GM12874 (cell line): ENCODE measurements at regions not wholly inside any gene's neighbourhood (a gene's known extent, or its start where the extent isn't known, plus 50 kb on each side); places are given as distances from the start of the nearest gene placed in this dataset.

Source experiments
- TF ChIP-seq, protein P1 (sequence below): IDR thresholded peaks from 2 replicates; pipeline ENCODE4 v1.5.1; 2011; ENCODE audit warnings: low read depth, mild to moderate bottlenecking, control low read depth, low read length, moderate library complexity; ENCODE audit not compliant: insufficient read depth

DNA sequence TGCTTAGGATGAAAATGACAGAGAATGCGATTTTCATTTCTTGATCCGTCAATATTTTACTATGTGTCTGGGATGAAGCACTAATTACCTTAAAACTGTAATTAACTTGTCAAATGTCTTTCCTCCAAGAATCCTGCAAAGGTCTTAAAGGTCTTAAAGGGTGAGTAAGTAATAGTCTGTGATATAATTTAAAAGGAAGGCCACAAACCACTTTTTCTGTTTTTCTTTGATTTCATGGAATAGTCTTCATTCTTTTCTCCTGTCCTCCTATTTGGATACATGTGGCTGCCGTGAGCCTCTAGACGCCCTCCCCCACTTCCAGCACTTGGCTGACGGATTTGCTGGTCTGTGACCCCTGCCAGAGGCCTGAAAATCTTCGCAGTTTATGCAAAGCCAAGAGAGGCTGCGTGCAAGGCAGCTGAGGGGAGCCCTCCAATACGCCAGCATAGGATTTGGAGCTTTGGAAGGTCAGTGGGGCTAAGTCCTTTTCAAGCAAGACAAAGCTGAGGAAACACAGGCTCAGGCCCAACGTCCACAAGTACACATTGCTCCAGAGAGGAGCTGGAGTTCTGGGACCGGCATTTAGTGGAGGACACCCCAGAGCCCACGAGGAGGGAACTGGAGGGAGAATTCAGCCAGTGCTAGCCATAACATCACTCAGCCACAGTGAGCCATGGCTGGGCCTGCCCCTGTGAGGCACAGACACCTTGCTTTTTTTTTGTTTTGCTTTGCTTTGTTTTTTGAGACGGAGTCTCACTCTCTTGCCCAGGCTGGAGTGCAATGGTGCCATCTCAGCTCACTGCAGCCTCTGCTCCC is 382.6 kb downstream of the SMOC2 start:
- TF ChIP-seq, protein P1, sequence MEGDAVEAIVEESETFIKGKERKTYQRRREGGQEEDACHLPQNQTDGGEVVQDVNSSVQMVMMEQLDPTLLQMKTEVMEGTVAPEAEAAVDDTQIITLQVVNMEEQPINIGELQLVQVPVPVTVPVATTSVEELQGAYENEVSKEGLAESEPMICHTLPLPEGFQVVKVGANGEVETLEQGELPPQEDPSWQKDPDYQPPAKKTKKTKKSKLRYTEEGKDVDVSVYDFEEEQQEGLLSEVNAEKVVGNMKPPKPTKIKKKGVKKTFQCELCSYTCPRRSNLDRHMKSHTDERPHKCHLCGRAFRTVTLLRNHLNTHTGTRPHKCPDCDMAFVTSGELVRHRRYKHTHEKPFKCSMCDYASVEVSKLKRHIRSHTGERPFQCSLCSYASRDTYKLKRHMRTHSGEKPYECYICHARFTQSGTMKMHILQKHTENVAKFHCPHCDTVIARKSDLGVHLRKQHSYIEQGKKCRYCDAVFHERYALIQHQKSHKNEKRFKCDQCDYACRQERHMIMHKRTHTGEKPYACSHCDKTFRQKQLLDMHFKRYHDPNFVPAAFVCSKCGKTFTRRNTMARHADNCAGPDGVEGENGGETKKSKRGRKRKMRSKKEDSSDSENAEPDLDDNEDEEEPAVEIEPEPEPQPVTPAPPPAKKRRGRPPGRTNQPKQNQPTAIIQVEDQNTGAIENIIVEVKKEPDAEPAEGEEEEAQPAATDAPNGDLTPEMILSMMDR: no peak

DNA sequence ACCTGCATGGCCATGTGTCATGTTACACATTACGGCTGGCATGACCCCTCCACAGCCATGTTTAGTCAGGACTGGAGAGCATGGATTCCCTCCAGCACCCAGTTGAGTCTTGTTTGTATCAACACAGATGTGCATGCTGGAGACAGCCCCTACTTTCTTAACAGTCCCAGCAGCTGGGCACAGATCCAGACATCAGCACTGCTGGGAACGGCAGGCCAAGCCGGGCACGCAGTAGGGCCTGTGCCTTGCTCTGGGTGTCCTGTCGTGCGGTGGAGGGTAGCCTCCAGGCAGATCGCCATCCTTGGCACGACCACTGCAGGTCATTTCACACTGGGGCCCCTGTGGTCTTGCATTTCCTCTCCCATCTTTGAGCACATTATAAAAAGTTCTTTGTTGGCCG is 381.4 kb downstream of the SMOC2 start:
- TF ChIP-seq, protein P1: no peak

DNA sequence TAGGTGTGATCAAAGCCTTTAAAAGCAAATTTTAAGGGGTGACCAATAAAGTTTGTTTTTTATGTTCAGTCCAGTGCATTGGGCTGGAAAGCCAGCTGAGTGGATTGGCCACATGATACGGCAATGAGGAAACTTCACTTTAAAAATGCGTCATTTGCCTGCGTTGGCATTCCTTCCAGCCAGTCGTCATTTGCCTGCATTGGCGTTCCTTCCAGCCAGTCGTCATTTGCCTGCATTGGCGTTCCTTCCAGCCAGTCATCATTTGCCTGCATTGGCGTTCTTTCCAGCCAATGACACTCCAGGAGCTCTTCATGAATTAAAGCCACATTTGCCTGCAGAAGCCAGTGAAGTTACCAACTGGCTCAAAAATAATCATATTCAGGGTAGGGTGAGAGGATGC is 378.6 kb downstream of the SMOC2 start:
- TF ChIP-seq, protein P1: no peak

DNA sequence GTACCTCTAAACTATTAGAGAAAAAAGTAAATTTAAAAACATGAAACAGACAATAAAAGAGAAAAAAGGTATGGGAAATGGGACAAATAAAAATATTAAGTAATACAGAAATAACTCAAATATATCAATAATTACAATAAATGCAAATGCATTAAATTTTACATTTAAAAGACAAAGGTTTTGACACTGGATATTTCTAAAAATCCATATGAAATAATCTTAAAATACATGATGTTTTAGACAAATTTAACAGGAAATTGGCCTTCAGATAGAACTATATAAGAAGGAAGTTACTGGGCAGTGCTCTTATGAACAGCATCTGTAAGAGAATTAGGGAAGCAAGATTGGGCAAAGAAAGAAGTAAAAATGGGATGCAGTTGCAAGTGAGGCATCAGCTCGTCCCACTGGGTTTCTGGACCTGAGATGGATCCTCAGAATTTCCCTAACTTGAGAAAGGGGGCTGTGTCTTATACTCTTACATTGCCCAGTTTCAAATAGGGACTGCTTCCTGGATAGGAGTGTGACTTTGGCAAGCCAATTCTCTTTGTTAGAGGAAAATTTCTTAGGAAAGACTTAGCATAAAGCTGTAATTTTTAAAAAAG is 376.7 kb downstream of the SMOC2 start:
- TF ChIP-seq, protein P1: no peak

DNA sequence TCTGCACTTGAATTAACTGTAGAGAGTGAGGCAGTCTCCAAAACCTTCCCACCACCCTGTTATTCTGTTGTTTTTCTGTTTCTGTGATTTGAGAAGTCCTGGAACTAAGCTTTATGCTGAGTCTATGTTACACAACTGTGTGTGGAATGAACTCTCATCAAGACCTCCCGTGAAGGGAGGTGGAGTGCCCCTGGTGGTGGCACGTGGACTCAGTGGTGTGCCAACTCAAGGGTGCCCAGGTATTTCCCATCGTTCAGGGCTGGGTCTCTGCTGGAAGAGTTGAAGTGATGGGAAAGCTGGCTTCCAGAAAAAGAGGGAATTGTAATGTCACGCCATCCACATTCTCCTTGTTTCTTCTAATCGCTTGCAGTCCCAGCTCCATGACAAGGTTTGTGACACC is 374.2 kb downstream of the SMOC2 start:
- TF ChIP-seq, protein P1: no peak

DNA sequence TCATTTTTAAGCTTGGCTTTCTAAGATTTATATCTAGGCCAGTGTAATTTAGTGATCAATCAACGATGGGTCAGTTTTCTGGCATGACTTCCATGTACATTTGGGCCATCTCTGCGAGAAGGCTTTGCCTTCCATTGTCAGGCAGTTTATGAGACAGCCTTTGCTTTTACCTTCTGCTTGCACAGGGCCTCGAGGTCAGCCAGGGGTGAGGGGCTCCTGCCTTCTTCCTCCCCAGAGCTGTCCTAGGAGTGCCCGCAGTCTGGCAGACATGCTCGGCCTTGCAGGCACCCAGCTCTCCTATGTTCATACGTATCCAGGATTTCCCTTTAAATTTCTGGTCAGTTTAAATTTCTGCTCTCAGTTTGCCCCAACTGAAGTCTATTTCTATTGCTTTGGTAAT is 367.2 kb downstream of the SMOC2 start:
- TF ChIP-seq, protein P1: no peak

DNA sequence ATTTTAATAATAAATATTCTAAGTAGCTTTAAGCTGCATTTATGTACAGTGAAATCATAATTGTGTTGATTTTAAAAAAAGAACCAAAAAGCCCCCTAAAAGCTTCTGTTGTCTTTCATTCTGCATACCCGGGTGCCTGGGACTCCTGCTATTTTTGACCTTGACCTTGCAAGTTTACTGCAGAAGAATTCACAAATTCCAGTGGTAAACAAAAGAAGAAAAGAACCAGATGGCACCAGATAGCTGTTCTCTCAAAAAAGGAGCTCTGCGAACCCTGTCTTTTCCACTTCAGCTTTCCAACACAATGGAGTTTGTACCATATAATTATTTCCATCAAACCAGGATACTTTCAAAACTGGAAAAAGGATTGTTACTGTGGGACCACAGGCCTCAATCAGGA is 363.3 kb downstream of the SMOC2 start:
- TF ChIP-seq, protein P1: no peak
